ENCODE measurements at regions not wholly inside any gene's neighbourhood (a gene's known extent, or its start where the extent isn't known, plus 50 kb on each side); places are given as distances from the start of the nearest gene placed in this dataset.

DNA sequence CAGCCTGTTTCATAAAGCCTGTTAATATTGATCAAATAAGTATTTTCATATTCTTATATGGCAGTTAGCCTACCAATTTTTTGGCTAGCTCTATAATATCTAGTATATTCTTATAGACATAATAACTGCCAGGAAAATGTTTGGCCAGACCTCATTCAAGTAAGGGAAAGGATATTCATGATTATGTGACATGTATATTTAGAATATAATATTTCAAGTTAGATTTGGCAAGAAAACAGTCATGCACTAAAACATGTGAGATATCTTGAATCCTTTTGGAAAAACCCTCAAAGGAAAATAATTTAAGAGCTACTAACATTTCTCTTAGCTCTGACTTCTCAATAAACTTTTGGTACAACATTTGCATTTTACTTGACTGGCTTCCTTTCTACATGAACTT lies 694.1 kb downstream of the PLCL1 start:
- TF ChIP-seq, protein P1, sequence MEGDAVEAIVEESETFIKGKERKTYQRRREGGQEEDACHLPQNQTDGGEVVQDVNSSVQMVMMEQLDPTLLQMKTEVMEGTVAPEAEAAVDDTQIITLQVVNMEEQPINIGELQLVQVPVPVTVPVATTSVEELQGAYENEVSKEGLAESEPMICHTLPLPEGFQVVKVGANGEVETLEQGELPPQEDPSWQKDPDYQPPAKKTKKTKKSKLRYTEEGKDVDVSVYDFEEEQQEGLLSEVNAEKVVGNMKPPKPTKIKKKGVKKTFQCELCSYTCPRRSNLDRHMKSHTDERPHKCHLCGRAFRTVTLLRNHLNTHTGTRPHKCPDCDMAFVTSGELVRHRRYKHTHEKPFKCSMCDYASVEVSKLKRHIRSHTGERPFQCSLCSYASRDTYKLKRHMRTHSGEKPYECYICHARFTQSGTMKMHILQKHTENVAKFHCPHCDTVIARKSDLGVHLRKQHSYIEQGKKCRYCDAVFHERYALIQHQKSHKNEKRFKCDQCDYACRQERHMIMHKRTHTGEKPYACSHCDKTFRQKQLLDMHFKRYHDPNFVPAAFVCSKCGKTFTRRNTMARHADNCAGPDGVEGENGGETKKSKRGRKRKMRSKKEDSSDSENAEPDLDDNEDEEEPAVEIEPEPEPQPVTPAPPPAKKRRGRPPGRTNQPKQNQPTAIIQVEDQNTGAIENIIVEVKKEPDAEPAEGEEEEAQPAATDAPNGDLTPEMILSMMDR (conservative IDR thresholded peaks at IDR 0.05), result no peak
- no peak overlapping the region for H3K27ac ChIP-seq

DNA sequence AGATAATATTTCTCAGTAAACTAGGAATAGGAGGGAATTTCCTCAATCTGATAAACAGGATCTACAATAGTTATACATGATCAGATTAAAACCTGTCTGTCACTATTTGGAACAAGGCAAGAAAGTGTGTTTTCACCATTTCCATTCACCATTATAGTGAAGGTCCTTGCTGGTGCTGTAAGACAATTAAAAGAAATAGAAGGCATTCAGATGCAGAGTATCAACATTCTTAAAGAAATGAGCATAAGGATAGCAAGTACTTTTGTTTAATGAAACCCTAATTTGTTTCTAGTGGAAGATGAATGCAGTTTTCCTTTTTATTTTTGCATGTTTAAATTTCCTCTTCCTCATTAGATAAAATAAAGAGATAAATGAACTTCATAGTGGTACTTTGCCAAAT lies 693.7 kb downstream of the PLCL1 start:
- TF ChIP-seq, protein P1 (conservative IDR thresholded peaks at IDR 0.05), result no peak
- no peak overlapping the region for H3K27ac ChIP-seq

DNA sequence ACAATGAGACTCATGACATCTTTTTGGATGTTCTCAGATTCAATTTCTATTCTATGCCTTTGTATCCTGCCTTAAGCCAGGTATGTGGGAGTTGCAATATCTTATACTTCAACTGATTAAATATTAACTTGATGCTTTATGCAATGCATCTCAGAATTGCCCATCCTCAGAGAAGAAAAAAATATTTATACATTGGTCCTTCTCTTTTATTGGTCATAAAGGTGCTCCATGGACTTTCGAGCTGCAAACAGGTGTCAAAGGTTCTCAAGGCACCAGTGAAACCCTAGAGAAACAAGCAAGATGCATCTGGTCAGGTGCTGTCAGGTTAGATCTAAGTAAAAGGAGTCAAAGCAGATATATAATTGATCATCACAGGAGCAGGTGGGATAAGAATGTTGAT lies 690.5 kb downstream of the PLCL1 start:
- H3K27ac ChIP-seq, result no peak overlapping the region
- TF ChIP-seq, protein P1 (conservative IDR thresholded peaks at IDR 0.05), result no peak

DNA sequence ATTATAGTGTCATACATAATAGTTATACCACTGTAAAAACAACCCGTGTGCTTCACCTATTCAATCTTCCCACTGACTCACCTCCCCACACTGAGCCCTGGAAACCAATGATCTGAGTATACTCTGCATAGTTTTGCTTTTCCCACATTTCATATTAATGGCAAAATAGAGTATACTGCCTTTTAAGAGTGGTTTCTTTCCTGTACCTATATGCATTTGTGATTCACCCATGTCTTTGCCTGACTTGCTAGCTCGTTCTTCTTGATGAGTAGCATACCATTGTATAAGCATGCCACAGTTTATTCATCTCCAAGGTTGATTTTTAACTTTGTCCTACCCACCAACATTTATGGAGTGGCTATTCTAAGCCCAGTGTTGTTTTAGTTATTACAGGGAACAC lies 686.4 kb downstream of the PLCL1 start:
- TF ChIP-seq, protein P1 (conservative IDR thresholded peaks at IDR 0.05), result no peak
- no peak overlapping the region for H3K27ac ChIP-seq

DNA sequence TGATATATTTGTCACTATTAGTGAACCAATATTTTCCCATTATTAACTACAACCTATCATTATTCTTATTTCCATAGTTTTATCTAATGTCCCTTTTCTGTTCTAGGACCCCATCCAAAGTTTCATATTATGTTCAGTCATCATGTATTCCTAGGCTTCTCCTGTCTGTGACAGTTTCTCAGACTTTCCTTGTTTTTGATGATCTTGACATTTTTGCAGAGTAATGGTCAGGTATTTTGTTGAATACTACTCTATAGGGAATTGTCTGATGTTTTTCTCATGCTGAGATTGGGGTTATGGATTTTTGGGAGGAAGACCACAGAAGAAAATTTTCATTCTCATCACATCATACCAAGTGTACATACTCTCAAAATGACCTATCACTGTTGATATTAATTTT lies 684.6 kb downstream of the PLCL1 start:
- TF ChIP-seq, protein P1 (conservative IDR thresholded peaks at IDR 0.05), result no peak
- H3K27ac ChIP-seq, result no peak overlapping the region

DNA sequence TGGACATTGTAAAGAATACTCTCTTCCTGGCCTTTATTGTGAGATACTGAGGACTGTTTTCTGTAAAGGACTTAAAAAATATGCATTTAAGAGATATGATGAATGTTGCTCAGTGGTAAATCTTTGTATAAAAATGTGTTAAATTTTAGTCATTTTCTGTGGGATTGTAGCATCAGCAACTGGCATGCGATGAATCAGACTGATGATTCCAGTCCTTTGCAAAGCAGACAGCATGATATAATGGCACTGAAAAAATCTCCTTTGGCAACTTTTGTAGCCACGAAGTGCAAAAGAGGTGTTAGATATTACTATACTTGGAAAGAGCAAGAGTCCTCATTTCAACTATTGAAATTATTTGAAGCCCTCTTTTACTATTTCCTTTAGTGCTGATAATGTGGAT lies 678.7 kb downstream of the PLCL1 start:
- no peak overlapping the region for H3K27ac ChIP-seq
- TF ChIP-seq, protein P1 (conservative IDR thresholded peaks at IDR 0.05), result no peak

DNA sequence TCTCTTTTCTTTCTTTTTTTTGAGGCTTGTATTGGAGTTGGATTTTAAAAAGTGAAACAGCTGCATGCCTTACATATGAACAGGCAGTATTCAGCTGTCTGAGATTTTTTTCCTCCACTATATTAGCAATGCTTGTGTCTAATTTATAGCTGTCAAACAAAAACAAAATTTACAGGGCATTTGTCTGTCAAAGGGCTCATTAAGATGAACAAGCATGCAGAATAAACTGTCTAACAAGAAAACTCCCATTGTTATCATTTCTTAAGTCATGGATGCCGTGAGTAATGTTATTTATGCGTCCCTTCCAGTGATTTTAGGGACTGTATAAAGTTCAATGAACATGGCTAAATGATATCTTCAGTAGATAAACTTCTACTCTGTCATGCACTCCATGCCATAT lies 674.7 kb downstream of the PLCL1 start:
- TF ChIP-seq, protein P1 (conservative IDR thresholded peaks at IDR 0.05), result no peak
- H3K27ac ChIP-seq, result no peak overlapping the region

DNA sequence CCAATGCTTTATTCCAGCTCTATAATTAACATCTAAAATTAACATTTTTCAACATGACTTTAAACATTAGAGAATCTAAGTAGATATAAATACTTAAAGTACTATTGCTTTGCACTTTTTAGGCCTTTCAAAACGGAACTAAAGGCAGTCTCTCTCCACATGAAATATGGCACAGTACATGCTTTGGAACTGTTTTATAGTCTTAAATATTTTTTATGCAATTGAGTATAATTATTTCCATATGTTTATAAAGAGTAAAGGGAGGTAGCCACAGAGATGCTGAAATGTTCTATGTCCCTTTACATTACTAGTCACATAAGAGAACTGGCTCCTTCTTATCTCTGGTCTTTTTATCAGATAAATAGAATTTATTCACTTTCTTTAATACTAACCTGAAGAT lies 674.0 kb downstream of the PLCL1 start:
- TF ChIP-seq, protein P1 (conservative IDR thresholded peaks at IDR 0.05), result no peak
- no peak overlapping the region for H3K27ac ChIP-seq
